GM21786 (cell line): ENCODE measurements at regions not wholly inside any gene's neighbourhood (a gene's known extent, or its start where the extent isn't known, plus 50 kb on each side); places are given as distances from the start of the nearest gene placed in this dataset.

Experiments
- ATAC-seq: cut with Tn5 transposase; IDR thresholded peaks from one replicate; pipeline ENCODE4 v1.9.1; 2021; ENCODE audit not compliant: unreplicated experiment

- no peak for ATAC-seq
Observed at GRCh38 chr9:120294003-120294402, 286.0 kb downstream of the CDK5RAP2 start.

GRCh38 chr9:120292606-120293005 is 287.4 kb downstream of the CDK5RAP2 start:
- ATAC-seq: no peak

DNA sequence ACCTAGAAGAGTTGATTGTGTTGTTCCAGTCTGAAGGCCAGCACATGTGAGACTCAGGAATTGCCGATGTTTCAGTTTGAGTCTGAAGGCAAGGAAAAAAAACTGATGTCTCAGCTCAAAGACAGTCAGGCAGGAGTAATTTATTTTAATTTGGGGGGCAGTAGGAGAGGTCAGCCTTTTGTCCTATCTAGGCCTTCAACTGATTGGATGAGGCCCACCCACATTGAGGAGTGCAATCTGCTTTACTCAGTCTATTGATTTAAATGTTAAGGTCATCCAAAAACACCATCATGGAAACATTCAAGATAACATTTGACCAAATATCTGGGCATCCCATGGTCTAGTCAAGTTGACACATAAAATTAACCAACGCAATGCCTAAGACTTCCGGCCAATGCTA is 288.9 kb downstream of the CDK5RAP2 start:
- no peak for ATAC-seq

DNA sequence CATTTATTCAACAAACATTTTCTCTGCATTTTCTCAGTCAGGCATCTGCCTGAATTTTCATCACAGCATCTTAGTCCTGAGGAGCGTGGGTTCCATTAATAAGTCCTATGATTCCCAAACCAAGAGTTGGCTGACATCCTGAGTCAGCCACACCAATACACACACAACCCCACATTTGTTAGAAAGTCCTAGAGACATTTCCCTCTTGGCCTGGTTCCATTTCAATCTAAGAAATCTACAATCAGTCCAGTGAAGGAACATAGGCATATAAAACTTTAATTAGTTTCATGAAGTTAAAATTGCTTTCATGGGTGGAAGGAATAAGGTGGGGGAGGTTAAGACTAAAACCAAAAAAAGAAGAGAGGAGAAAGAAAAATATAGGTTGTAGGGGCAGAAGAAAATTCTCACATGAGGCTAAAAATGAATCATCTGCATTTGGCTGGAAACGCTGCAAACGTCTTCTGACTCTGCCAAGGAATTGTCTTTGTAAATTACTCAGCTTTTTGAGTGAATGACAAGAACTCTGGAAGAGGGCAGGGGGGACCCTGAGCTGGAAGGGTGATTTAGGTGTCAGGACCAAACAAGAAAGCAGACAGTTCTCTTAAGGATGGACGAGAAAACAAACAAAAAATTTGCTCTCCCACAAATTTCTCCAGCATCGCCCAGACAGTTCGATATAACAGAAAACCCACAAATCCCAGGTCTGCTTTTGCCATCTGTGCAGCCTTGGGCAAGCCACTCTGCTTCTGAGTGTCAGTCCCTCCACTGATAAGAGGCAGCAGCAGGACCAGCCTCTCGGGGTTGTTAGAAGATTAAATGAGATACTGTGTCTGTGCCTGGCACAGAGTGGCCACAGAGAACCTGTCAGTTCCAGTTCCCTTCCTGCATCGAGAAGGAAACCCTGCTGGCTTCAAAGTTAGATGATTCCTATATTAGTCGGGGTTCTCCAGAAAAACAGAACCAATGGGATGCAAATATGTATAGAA is 289.7 kb downstream of the CDK5RAP2 start:
- no peak for ATAC-seq

DNA sequence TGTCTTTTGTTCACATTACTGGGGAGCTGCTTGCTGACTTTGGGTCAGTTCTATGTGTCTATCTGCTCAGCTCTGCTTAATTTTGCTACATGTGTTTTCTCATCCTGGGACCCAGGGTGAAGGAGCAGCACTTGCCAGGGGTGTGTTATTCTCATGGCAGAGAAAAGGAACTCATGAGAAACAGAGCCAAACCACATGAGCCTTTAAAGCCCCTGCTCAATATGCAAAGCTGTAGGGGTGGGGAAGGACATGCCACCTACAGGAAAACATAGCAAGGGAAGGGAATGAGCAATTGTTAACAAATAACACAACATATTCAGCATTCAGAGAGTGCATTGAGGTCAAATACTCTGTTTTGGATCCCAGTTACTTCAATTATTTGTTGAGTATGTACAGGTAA is 290.9 kb downstream of the CDK5RAP2 start:
- ATAC-seq: no peak

- no peak for ATAC-seq
Observed at GRCh38 chr9:120286530-120286929, 293.4 kb downstream of the CDK5RAP2 start.

DNA sequence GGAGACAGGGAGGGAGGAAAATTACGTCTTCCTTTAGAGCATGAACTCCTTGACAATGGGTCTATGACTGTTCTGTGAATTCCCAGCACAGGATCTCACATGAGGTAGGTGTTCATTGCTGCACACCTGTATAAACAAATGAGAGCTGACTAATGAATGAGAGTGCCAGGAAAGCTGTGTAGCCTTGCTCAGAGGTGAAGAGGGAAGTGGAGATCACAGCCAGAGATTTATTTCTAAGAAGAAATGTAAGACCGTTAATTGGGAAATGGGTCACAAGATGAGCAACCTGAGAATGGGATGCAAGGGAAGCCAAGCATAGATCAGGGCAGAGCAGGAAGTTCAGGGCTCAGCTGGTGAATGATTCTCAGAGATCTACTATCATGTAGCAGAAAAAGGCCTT is 295.1 kb downstream of the CDK5RAP2 start:
- ATAC-seq: no peak

DNA sequence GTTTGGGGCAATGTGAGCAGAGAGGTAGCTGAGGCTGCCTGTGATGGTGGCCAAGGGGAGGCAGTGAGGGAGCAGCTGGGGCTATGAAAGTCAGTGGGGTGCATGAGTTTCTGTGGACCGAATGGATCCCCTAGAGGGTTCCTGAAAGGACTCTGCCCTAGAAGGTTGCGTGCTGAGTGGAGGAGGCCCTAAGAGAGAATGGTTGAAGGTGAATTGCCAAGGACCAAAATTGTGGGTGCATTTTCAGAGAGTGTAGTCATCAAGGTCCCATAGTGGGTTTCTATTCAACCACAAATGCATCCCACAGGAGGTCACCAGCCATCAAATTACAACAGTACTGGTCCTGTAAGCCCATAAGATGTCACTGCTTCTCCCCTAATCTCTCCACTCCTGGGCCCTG is 298.3 kb downstream of the CDK5RAP2 start:
- ATAC-seq: no peak

DNA sequence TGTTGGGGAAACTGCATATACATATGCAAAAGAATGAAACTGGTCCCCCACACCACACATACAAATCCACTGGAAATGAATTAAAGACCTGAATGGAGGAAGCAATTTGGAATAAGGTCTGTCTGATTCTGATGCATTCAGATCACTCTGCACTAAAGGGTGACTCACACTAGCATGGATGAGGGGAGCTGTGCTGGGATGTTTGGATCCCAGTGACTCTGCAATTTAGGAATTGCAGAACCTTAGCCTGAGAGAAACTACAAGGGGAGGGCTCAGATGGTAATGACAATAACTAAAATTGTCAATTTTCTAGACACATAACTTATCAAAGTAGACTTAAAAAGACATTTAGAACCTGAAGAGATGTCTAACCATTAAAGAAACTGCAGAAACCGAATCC is 312.0 kb downstream of the CDK5RAP2 start:
- no peak for ATAC-seq

- no peak for ATAC-seq
Observed at GRCh38 chr9:120265791-120266190, 314.2 kb downstream of the CDK5RAP2 start.

GRCh38 chr9:120264528-120264927 is 315.4 kb downstream of the CDK5RAP2 start:
- ATAC-seq: no peak

- ATAC-seq: no peak
Observed at GRCh38 chr9:120263836-120264235, 316.1 kb downstream of the CDK5RAP2 start.

GRCh38 chr9:120261419-120261818 is 318.5 kb downstream of the CDK5RAP2 start:
- no peak for ATAC-seq

DNA sequence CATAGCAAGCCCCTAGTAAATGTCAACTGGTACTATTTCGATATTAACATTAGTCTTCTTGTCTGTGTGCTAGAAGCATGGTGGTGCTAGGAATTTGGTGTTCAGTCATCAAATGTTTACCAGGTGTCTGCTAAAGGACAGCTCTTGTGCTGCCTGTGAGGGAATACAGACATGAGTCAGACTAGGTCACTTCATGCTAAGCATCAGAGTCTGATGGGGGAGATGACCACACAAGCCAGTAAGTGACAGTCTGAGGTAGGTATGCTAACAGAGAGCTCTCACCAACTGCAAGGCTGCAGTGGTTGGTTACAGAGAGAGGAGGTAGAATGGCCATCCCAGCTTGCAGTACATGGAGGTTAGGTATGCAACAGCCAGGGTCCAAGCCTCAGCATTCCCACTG is 320.9 kb downstream of the CDK5RAP2 start:
- no peak for ATAC-seq

DNA sequence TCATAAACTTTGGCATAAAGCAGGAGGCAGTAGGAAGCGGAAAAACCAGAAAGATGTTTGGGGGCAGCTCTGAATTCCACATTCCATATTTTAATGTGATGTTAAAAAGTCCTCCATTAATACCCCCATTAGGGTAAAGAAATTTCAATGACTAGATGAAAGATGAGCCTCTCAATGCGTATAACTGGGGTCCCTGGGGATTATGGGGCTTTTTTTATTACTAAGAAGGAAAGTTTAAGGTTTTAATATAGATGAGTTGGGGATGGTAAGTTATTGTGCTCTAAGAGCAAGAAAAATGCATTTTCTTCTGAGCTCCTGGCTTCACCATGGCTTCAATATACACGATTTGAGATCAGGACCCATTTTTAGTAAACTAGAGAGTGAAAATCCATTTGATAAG is 321.9 kb downstream of the CDK5RAP2 start:
- no peak for ATAC-seq

DNA sequence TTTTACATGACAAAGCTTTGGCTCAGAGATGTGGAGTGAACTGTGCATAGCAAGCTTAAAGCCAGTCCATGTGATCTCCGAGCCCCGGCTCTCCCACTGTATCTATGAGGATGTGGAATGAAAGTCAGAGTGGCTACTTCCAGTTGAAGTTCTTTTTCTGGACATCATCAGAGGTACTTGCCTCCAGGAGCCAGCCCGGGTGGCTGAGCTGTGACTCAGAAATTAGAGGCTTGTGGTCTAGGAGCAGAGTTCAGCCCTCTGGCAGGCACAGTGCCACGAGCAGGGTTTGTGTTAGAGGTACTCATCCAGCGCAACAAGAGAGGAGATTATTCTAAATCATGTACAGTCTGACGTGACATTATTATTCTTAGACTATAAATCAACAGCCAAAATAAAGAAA is 322.5 kb downstream of the CDK5RAP2 start:
- ATAC-seq: no peak

- no peak for ATAC-seq
Observed at GRCh38 chr9:120256146-120256545, 323.8 kb downstream of the CDK5RAP2 start.

DNA sequence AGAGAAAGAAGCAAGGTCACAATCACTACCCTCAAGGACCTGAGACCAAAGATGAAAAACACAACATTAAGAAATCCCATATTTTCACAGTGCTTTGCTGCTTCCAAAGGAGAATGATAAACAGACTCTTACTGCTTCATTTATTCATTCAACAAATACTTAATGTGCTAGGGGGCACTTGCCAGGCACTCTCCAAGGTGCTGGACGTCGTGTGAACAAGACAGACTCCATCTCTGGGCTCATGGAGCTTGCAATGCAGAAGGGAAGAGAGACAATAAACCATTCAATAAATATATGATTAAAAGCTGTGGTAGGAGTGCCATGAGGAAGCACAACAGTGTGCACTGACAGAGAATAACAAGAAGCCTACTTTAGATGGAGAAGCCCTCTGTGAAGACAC is 327.7 kb downstream of the CDK5RAP2 start:
- ATAC-seq: no peak

DNA sequence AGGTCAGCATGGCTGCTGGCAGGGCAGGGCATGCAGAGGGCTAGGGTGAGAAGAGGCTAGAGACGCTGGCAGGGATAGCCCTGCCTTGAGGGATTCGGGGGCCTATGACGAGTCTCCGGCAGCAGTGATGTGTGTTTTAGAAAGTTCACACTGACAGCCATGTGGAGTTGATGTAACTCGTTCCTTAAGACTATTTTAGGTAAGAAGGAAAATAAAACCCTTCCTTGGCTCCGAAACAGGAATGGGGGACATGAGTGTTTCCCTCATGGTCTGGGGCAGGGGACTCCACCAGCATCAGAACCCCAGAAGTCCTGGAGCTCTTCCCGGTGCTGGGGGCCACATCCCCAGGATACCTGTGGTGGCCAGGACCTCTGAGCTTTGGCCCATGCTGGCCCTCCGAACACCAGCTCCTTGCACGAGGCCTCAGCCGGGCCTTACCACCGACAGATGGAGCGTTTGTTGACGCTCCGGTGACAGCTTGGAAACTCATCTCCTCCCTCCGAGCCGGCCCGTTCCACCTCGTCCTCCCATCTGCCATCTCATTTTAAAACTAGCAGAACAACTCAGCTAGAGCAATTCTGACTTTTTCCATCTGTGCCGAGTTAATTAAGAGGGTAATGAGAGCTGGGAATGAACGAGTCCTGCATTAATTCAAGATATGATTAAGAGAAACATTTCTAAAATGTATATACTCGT is 337.7 kb downstream of the CDK5RAP2 start:
- no peak for ATAC-seq

DNA sequence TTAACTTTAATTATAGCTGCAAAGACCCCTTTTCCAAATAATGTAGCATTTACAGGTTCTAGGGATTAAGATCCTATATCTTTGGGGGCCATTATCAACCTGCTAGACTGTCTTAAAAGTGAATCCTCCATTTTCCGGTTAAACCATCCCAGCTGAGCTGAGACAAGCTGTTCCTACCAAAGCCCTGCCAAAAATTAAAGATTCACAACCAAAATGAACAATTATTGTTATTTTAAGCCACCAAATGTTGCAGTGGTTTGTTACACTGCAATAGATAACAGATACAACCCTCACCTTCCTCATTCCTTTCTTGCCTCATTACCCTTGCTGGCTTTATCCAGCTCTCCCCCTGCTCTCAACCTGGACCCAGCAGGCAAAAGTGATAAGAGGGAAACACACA is 343.4 kb downstream of the CDK5RAP2 start:
- no peak for ATAC-seq

DNA sequence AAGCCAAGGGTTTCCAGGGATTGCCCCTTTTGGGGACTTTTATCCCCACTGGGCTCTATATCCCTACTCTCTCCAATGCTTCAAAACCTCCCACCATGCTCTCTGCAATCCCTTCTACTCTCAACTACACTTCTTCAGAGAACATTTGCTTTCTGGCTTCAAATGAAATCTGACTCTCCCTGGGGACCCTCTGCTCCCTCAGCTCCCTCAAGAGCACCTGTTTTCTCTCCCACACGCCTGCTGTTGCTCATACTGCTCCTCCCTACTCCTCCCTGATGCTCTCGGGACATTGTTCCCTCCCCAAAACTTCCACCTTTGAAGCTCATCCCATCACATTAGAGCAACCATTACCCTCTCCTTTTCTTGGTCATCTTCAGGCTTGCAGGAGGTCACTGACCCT is 344.9 kb downstream of the CDK5RAP2 start:
- ATAC-seq: no peak

DNA sequence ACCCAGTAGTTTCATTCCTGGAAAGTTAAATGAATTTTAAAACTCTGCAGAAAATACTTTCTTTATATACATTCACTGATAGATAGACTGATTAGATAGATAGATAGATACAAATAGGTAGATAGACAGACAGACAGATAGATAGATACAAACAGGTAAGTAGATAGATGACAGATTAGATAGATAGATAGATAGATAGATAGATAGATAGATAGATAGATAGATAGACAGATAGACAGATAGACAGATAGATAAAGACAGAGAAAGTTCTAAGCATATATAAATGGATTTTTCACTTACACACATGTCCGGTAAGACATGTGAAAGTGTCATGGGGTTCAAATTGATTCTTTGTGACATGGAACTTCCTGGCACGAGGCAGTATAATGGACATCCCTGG is 349.7 kb downstream of the CDK5RAP2 start:
- no peak for ATAC-seq
